ENCODE measurements at regions not wholly inside any gene's neighbourhood (a gene's known extent, or its start where the extent isn't known, plus 50 kb on each side); places are given as distances from the start of the nearest gene placed in this dataset.

DNA sequence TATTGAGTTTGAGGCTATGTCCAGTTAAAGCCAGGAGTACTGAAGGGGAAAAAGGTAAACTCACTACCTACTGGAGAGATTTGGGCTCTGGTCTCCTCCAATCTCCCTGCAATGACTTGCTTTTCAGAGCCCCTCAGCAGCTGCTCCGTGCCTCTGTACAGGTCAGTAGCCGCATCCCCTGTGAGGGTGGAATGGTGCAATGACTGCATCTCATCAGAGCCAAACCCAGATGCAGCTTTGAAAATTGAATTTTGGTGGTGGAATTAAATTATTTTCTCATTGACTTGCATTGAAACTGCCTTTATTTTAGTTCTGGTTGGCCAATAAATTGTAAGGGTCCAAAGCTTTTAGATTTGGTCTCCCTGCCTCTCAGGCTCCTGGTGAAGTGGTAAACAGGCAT is 166.7 kb downstream of the DLL1 start:
- TF ChIP-seq, protein P1, sequence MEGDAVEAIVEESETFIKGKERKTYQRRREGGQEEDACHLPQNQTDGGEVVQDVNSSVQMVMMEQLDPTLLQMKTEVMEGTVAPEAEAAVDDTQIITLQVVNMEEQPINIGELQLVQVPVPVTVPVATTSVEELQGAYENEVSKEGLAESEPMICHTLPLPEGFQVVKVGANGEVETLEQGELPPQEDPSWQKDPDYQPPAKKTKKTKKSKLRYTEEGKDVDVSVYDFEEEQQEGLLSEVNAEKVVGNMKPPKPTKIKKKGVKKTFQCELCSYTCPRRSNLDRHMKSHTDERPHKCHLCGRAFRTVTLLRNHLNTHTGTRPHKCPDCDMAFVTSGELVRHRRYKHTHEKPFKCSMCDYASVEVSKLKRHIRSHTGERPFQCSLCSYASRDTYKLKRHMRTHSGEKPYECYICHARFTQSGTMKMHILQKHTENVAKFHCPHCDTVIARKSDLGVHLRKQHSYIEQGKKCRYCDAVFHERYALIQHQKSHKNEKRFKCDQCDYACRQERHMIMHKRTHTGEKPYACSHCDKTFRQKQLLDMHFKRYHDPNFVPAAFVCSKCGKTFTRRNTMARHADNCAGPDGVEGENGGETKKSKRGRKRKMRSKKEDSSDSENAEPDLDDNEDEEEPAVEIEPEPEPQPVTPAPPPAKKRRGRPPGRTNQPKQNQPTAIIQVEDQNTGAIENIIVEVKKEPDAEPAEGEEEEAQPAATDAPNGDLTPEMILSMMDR (IDR thresholded peaks at IDR 0.05; ENCODE audit: poor library complexity) = no peak
- TF ChIP-seq EZH2phosphoT487 (IDR thresholded peaks at IDR 0.05; ENCODE audit: low read depth, severe bottlenecking, unreplicated experiment) (no peak), EZH2 (IDR thresholded peaks at IDR 0.05; ENCODE audit: borderline replicate concordance) (no peak)
